ENCODE measurements at regions not wholly inside any gene's neighbourhood (a gene's known extent, or its start where the extent isn't known, plus 50 kb on each side); places are given as distances from the start of the nearest gene placed in this dataset.

GRCh38 chr3:13219902-13220296 is 146.7 kb upstream of the IQSEC1 start:
- TF ChIP-seq MXI1 (IDR thresholded peaks at IDR 0.05; ENCODE audit: borderline replicate concordance, low read depth, low read length): no peak
- no peak for TF ChIP-seq BHLHE40 (IDR thresholded peaks at IDR 0.05; ENCODE audit: low read depth, low read length)
- no peak for TF ChIP-seq CTCF (conservative IDR thresholded peaks at IDR 0.05; ENCODE audit: low read depth, low read length)
- TF ChIP-seq POLR2A (IDR thresholded peaks at IDR 0.05; ENCODE audit: low read depth, low read length): no peak
- TF ChIP-seq SMC3 (IDR thresholded peaks at IDR 0.05; ENCODE audit: low read depth, low read length): no peak
- TF ChIP-seq MAFK (IDR thresholded peaks at IDR 0.05; ENCODE audit: low read depth, low read length): no peak
- no peak for TF ChIP-seq RAD21 (IDR thresholded peaks at IDR 0.05; ENCODE audit: low read length)
